Neural cell (in vitro differentiated cells): ENCODE measurements at regions not wholly inside any gene's neighbourhood (a gene's known extent, or its start where the extent isn't known, plus 50 kb on each side); places are given as distances from the start of the nearest gene placed in this dataset.

Experiments used
- H2AFZ ChIP-seq: fragments of 200-600, 300-800 bp; sonication (generic), shearing (Covaris generic); 2 replicates; pipeline ENCODE4 v1.6.0; 2014; ENCODE audit warnings: low read depth, mild to moderate bottlenecking, antibody characterized with exemption, low read length, moderate library complexity
- H3F3A ChIP-seq: fragments of 200-600 bp; shearing (Covaris generic); 2 replicates; pipeline ENCODE4 v1.6.1; 2016; ENCODE audit warnings: mild to moderate bottlenecking, moderate library complexity, mixed read lengths, antibody characterized with exemption, low read length; ENCODE audit not compliant: insufficient read depth, poor library complexity, severe bottlenecking
- H3K27ac ChIP-seq: fragments of 200-600, 300-800 bp; sonication (generic), shearing (Covaris generic); 2 replicates; pipeline ENCODE4 v1.5.1; 2014; ENCODE audit warnings: mild to moderate bottlenecking, low read length, moderate library complexity
- H3K27me3 ChIP-seq: fragments of 300-800, 200-600 bp; sonication (generic), shearing (Covaris generic); 2 replicates; pipeline ENCODE4 v1.6.0; 2014; ENCODE audit warnings: mild to moderate bottlenecking, low read depth, low read length, moderate library complexity; ENCODE audit not compliant: insufficient read depth
- H3K36me3 ChIP-seq: fragments of 300-800, 200-600 bp; sonication (generic), shearing (Covaris generic); 2 replicates; pipeline ENCODE4 v1.5.1; 2014; ENCODE audit warnings: mild to moderate bottlenecking, antibody characterized with exemption, low read length, moderate library complexity; ENCODE audit not compliant: insufficient read depth
- H3K4me2 ChIP-seq: fragments of 300-800, 200-600 bp; sonication (generic), shearing (Covaris generic); 2 replicates; pipeline ENCODE4 v1.6.0; 2014; ENCODE audit warnings: mild to moderate bottlenecking, low read length
- H3K4me3 ChIP-seq: fragments of 300-800, 200-600 bp; sonication (generic), shearing (Covaris generic); 2 replicates; pipeline ENCODE4 v1.5.1; 2014; ENCODE audit warnings: mild to moderate bottlenecking, low read length, moderate library complexity
- H3K79me2 ChIP-seq: fragments of 200-600 bp; shearing (Covaris generic); replicated peaks from 2 replicates; pipeline ENCODE4 v1.6.0; 2014; ENCODE audit warnings: mild to moderate bottlenecking, low read length, moderate library complexity; ENCODE audit not compliant: insufficient read depth
- H3K9ac ChIP-seq: fragments of 300-800, 200-600 bp; sonication (generic), shearing (Covaris generic); 2 replicates; pipeline ENCODE4 v1.6.1; 2016; ENCODE audit warnings: mild to moderate bottlenecking, low read length, mixed read lengths
- H3K9me2 ChIP-seq: fragments of 200-600 bp; shearing (Covaris generic); 2 replicates; pipeline ENCODE4 v1.6.1; 2016; ENCODE audit warnings: mild to moderate bottlenecking, low read length, mixed read lengths; ENCODE audit not compliant: insufficient read depth
- H3K9me3 ChIP-seq: fragments of 200-600, 300-800 bp; sonication (generic), shearing (Covaris generic); 2 replicates; pipeline ENCODE4 v1.6.1; 2016; ENCODE audit warnings: mild to moderate bottlenecking, mixed run types, low read length, moderate library complexity, mixed read lengths
- H4K20me1 ChIP-seq: fragments of 200-600 bp; shearing (Covaris generic); 2 replicates; pipeline ENCODE4 v1.6.1; 2016; ENCODE audit warnings: mild to moderate bottlenecking, mixed run types; ENCODE audit not compliant: insufficient read depth
- CTCF ChIP-seq: fragments of 450-650 bp; IDR thresholded peaks from 2 replicates; pipeline ENCODE4 v1.5.1; 2014; ENCODE audit warnings: antibody characterized with exemption, mild to moderate bottlenecking, moderate library complexity; ENCODE audit not compliant: poor library complexity, severe bottlenecking
- EP300 ChIP-seq: fragments of 450-650 bp; conservative IDR thresholded peaks from 2 replicates; pipeline ENCODE4 v1.6.1; 2014; ENCODE audit warnings: antibody characterized with exemption, mild to moderate bottlenecking, moderate library complexity; ENCODE audit not compliant: poor library complexity, severe bottlenecking
- EZH2 ChIP-seq: fragments of 200-600, 300-800 bp; shearing (Covaris generic), sonication (generic); IDR thresholded peaks from 2 replicates; pipeline ENCODE4 v1.6.1; 2014; ENCODE audit warnings: antibody characterized with exemption, low read length, borderline replicate concordance, mild to moderate bottlenecking; ENCODE audit not compliant: insufficient read depth, poor library complexity, severe bottlenecking
- MXI1 ChIP-seq: fragments of 450-650 bp; conservative IDR thresholded peaks from 2 replicates; pipeline ENCODE4 v1.6.1; 2014; ENCODE audit warnings: antibody characterized with exemption, mild to moderate bottlenecking; ENCODE audit not compliant: poor library complexity, severe bottlenecking
- POLR2AphosphoS5 ChIP-seq: IDR thresholded peaks from 2 replicates; pipeline ENCODE4 v1.6.1; 2012
- RAD21 ChIP-seq: fragments of 450-650 bp; conservative IDR thresholded peaks from 2 replicates; pipeline ENCODE4 v1.6.1; 2014; ENCODE audit warnings: antibody characterized with exemption, mild to moderate bottlenecking, moderate library complexity
- REST ChIP-seq: IDR thresholded peaks from 2 replicates; pipeline ENCODE4 v1.6.1; 2012; ENCODE audit warnings: borderline replicate concordance
- SMC3 ChIP-seq: fragments of 450-650 bp; conservative IDR thresholded peaks from 2 replicates; pipeline ENCODE4 v1.6.1; 2014; ENCODE audit warnings: antibody characterized with exemption, mild to moderate bottlenecking, moderate library complexity; ENCODE audit not compliant: poor library complexity
- TAF1 ChIP-seq: IDR thresholded peaks from 2 replicates; pipeline ENCODE4 v1.6.1; 2012; ENCODE audit warnings: low read depth

- Histone ChIP-seq H3K27ac (no peak overlapping the region), H3K4me3 (no peak overlapping the region), H3K79me2 (no peaks in the 10 kb centered on the region), H2AFZ (no peak overlapping the region), H3F3A (no peaks in the 10 kb centered on the region), H3K4me2 (no peak overlapping the region), H3K27me3 (no peaks in the 10 kb centered on the region), H3K9ac (no peak overlapping the region), H3K9me3 (no peaks in the 10 kb centered on the region), H3K9me2 (no peaks in the 10 kb centered on the region), H3K36me3 (no peaks in the 10 kb centered on the region), H4K20me1 (no peaks in the 10 kb centered on the region)
- no peak for TF ChIP-seq MXI1
- TF ChIP-seq TAF1: no peak
- no peak for TF ChIP-seq CTCF
- TF ChIP-seq REST: no peak
- no peak for TF ChIP-seq POLR2AphosphoS5
- no peak for TF ChIP-seq SMC3
- TF ChIP-seq EZH2: no peak
- no peak for TF ChIP-seq EP300
- no peak for TF ChIP-seq RAD21
Measured at GRCh38 chr10:3662775-3663174, 122.2 kb downstream of the KLF6 start.

DNA sequence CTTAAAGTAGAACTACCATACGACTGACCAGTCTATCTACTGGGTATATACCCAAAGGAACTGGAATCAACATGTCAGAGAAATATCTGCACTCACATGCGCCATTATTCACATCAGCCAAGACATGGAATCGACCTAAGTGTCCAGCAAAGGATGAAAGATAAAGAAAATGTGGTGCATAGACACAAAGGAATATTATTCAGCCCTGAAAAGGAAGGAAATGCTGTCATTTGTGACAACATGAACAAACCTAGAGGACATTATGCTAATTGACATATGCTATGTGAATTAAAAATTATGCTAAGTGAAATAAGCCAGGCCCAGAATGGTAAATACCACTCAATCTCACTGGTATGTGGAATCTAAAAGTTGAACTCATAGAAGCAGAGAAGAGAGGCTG, 123.7 kb downstream of the KLF6 start:
- Histone ChIP-seq H3K9ac (no peak overlapping the region), H3K79me2 (no peaks in the 10 kb centered on the region), H3K4me2 (no peak overlapping the region), H3K36me3 (no peaks in the 10 kb centered on the region), H3K27me3 (no peaks in the 10 kb centered on the region), H3F3A (no peaks in the 10 kb centered on the region), H2AFZ (no peak overlapping the region), H4K20me1 (no peaks in the 10 kb centered on the region), H3K9me2 (no peaks in the 10 kb centered on the region), H3K9me3 (no peaks in the 10 kb centered on the region), H3K27ac (no peak overlapping the region), H3K4me3 (no peak overlapping the region)
- TF ChIP-seq EP300 (no peak), CTCF (no peak), TAF1 (no peak), REST (no peak), RAD21 (no peak), EZH2 (no peak), SMC3 (no peak), POLR2AphosphoS5 (no peak), MXI1 (no peak)
